ENCODE measurements at regions not wholly inside any gene's neighbourhood (a gene's known extent, or its start where the extent isn't known, plus 50 kb on each side); places are given as distances from the start of the nearest gene placed in this dataset.

GRCh38 chr2:67876176-67876575, 186.6 kb downstream of the C1D start:
- no peak for DNase-seq (ENCODE audit: low read depth in 2 of 2)
- no peak for TF ChIP-seq CTCF (IDR thresholded peaks at IDR 0.05; ENCODE audit: low read depth, low read length)
- H3K4me3 ChIP-seq (replicated peaks in 1 of 2; ENCODE audit: low read depth in 2 of 2, low read length in 2 of 2): no peak overlapping the region

DNA sequence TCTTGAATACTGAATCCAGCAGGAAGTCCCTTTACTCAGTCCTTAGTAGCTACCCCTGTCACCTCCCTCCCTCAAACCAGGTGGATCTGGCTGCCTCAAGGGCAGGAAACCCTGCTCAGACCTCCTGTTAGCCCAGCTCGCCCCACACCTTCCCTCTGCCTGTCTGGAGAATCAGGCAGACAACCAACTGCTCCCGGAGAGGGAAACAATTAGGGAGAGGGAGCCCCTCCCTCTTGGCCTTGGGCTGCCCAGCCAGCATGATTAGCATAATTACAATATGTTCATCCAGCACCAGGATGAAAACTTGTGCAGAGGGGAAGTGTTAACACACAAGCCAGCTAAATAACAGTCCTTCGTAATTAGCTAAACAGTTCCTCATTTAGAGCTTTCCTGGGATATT, 185.5 kb downstream of the C1D start:
- H3K4me3 ChIP-seq (replicated peaks in 1 of 2; ENCODE audit: low read depth in 2 of 2, low read length in 2 of 2): no peak overlapping the region
- no peak for DNase-seq (ENCODE audit: low read depth in 2 of 2)
- no peak for TF ChIP-seq CTCF (IDR thresholded peaks at IDR 0.05; ENCODE audit: low read depth, low read length)

DNA sequence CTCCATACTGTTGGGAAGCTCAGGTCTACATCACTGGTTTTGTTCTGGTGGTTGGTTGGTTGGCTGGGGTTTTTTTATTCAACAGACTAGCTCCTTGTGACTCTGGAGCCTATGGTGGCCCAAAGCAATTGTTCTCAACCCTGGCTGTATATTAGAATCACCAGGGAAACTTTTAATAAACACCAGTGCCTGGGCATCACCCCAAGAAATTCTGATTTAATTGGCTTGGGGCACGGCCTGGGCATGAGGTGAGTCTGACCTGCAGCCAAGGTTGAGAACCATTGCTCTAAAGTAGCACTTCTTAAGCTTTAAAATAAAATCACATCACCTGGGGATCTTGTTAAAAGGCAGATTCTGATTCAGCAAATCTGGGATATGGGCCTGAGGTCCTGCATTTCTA, 184.1 kb downstream of the C1D start:
- no peak for DNase-seq (ENCODE audit: low read depth in 2 of 2)
- TF ChIP-seq CTCF (IDR thresholded peaks at IDR 0.05; ENCODE audit: low read depth, low read length): no peak
- H3K4me3 ChIP-seq (replicated peaks in 1 of 2; ENCODE audit: low read depth in 2 of 2, low read length in 2 of 2): no peak overlapping the region

- H3K4me3 ChIP-seq (replicated peaks in 1 of 2; ENCODE audit: low read depth in 2 of 2, low read length in 2 of 2): no peak overlapping the region
- no peak for TF ChIP-seq CTCF (IDR thresholded peaks at IDR 0.05; ENCODE audit: low read depth, low read length)
- DNase-seq (ENCODE audit: low read depth in 2 of 2): peak; percentile 6 to 77
These were observed 183.1 kb downstream of the C1D start for GRCh38 chr2:67879586-67880290.

- TF ChIP-seq CTCF (IDR thresholded peaks at IDR 0.05; ENCODE audit: low read depth, low read length): no peak
- DNase-seq (ENCODE audit: low read depth in 2 of 2): peak in 1 of 2 donors; percentile 5
- H3K4me3 ChIP-seq (replicated peaks in 1 of 2; ENCODE audit: low read depth in 2 of 2, low read length in 2 of 2): no peak overlapping the region
These were observed 182.5 kb downstream of the C1D start for GRCh38 chr2:67880291-67880761.

DNA sequence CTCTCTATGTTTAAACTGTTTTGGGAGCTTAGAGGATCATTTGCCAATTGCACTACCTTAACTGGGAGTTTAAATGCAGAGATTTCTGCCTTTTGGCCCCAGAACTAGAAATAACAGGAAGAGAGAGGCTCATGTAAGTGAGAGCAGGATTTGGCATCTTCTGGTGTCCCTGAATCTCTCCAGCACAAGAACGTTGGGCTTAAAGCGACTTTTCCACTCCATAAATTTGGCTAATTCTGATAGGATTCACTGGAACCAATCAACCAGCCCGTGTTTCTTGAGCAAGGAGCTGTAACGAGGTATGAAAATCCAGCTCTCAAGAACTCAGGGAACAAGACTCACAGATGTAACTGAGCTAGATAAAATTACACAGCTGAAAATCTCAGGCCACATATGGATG, 181.0 kb downstream of the C1D start:
- no peak overlapping the region for H3K4me3 ChIP-seq (replicated peaks in 1 of 2; ENCODE audit: low read depth in 2 of 2, low read length in 2 of 2)
- no peak for TF ChIP-seq CTCF (IDR thresholded peaks at IDR 0.05; ENCODE audit: low read depth, low read length)
- no peak for DNase-seq (ENCODE audit: low read depth in 2 of 2)

All from cardiac fibroblast (primary cell).